ENCODE measurements at regions not wholly inside any gene's neighbourhood (a gene's known extent, or its start where the extent isn't known, plus 50 kb on each side); places are given as distances from the start of the nearest gene placed in this dataset.
"Not testable (repeated sequence)": the region's sequence is repeated elsewhere in the genome, so short reads cannot be mapped to it uniquely, and the experiment has no call there.

GRCh38 chr5:162624110-162624509 is 556.5 kb downstream of the GABRG2 start:
- no peak for DNase-seq (ENCODE audit: low read depth)

- DNase-seq (ENCODE audit: low read depth): no peak
These were observed 569.9 kb downstream of the GABRG2 start for GRCh38 chr5:162637481-162637880.

- no peak for DNase-seq (ENCODE audit: low read depth)
These were observed 571.3 kb downstream of the GABRG2 start for GRCh38 chr5:162638849-162639248.

GRCh38 chr5:162641142-162641813 is 573.7 kb downstream of the GABRG2 start:
- DNase-seq (ENCODE audit: low read depth): no peak

- no peak for DNase-seq (ENCODE audit: low read depth)
These were observed 587.3 kb downstream of the GABRG2 start for GRCh38 chr5:162654661-162655405.

GRCh38 chr5:162657076-162657475 is 589.5 kb downstream of the GABRG2 start:
- no peak for DNase-seq (ENCODE audit: low read depth)

- DNase-seq (ENCODE audit: low read depth): no peak
These were observed 597.3 kb downstream of the GABRG2 start for GRCh38 chr5:162664846-162665245.

GRCh38 chr5:162668926-162669325 is 601.4 kb downstream of the GABRG2 start:
- DNase-seq (ENCODE audit: low read depth): no peak

GRCh38 chr5:162672061-162672460 is 604.5 kb downstream of the GABRG2 start:
- DNase-seq (ENCODE audit: low read depth): no peak

- no peak for DNase-seq (ENCODE audit: low read depth)
These were observed 615.7 kb downstream of the GABRG2 start for GRCh38 chr5:162683284-162683683.

- DNase-seq (ENCODE audit: low read depth): no peak
These were observed 616.6 kb downstream of the GABRG2 start for GRCh38 chr5:162684145-162684544.

GRCh38 chr5:162685302-162685701 is 617.7 kb downstream of the GABRG2 start:
- no peak for DNase-seq (ENCODE audit: low read depth)

GRCh38 chr5:162696272-162696671 is 628.7 kb downstream of the GABRG2 start:
- not testable (repeated sequence) for DNase-seq (ENCODE audit: low read depth)

- no peak for DNase-seq (ENCODE audit: low read depth)
These were observed 631.8 kb downstream of the GABRG2 start for GRCh38 chr5:162699361-162699760.

- no peak for DNase-seq (ENCODE audit: low read depth)
These were observed 636.3 kb downstream of the GABRG2 start for GRCh38 chr5:162703914-162704313.

GRCh38 chr5:162711244-162711643 is 643.7 kb downstream of the GABRG2 start:
- DNase-seq (ENCODE audit: low read depth): no peak

GRCh38 chr5:162719720-162720119 is 652.1 kb downstream of the GABRG2 start:
- no peak for DNase-seq (ENCODE audit: low read depth)

GRCh38 chr5:162721125-162721524 is 653.6 kb downstream of the GABRG2 start:
- no peak for DNase-seq (ENCODE audit: low read depth)

GRCh38 chr5:162752612-162753011 is 684.8 kb upstream of the CCNG1 start:
- no peak for DNase-seq (ENCODE audit: low read depth)

GRCh38 chr5:162762119-162762518 is 675.3 kb upstream of the CCNG1 start:
- DNase-seq (ENCODE audit: low read depth): no peak

GRCh38 chr5:162769019-162769418 is 668.4 kb upstream of the CCNG1 start:
- no peak for DNase-seq (ENCODE audit: low read depth)

- DNase-seq (ENCODE audit: low read depth): no peak
These were observed 651.7 kb upstream of the CCNG1 start for GRCh38 chr5:162785673-162786072.

GRCh38 chr5:162786234-162786633 is 651.2 kb upstream of the CCNG1 start:
- DNase-seq (ENCODE audit: low read depth): no peak

GRCh38 chr5:162796507-162796906 is 640.9 kb upstream of the CCNG1 start:
- DNase-seq (ENCODE audit: low read depth): no peak
